Coronary artery (tissue), 2 donors: ENCODE measurements at regions not wholly inside any gene's neighbourhood (a gene's known extent, or its start where the extent isn't known, plus 50 kb on each side); places are given as distances from the start of the nearest gene placed in this dataset.

Source experiments
- DNase-seq: peaks from one replicate; pipeline ENCODE4 v3.0.0-alpha.2; 2017; ENCODE audit warnings: low spot score
- H3K27ac ChIP-seq, 2 donors: fragments of 200-600 bp; sonication (generic); one replicate each; pipeline ENCODE4 v1.5.1; 2016 to 2019
- H3K4me3 ChIP-seq: fragments of 200-600 bp; sonication (generic); 2 replicates; pipeline ENCODE4 v1.5.1; 2016; ENCODE audit warnings: mild to moderate bottlenecking, moderate library complexity
- CTCF ChIP-seq: fragments of 200-600 bp; sonication (generic); IDR thresholded peaks from one replicate; pipeline ENCODE4 v1.5.1; 2019; ENCODE audit warnings: antibody characterized with exemption

DNA sequence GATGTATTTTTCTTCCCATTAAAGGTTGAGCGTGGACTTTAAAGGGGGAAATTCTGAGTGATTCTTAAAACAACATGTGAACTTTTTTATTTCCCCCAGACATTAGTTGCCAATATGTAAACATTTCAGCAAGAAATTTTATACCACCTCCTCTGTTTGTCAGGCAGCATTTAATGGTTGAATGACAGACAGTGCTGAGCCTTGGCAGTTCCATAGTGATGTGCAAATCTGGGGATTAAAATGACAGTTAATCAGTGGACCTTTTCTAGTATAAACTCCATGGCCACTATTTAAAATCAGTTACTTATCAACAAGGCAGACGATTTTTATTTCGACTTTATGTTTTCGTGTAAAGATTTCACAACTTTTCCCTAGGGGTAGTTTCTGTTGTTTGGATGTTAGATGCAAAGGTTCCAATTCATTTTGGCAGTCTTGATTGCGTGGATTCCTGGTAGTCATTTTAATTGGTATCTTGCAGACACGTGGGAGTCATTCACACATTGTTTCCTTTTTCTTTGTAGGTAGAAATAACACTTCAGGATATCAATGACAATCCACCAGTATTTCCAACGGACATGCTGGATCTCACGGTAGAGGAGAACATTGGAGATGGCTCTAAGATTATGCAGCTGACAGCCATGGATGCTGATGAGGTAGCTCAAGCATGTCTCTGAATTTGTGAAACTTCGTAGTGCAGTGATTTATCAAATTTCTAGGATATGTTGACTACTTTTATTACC is 83.7 kb downstream of the FAT4 start:
- no peak overlapping the region for H3K4me3 ChIP-seq
- no peak for DNase-seq
- H3K27ac ChIP-seq: no peak overlapping the region
- no peak for TF ChIP-seq CTCF

- no peak overlapping the region for H3K27ac ChIP-seq
- TF ChIP-seq CTCF: no peak
- no peak overlapping the region for H3K4me3 ChIP-seq
- DNase-seq: no peak
Observed at GRCh38 chr4:125400756-125401155, 86.0 kb downstream of the FAT4 start.

DNA sequence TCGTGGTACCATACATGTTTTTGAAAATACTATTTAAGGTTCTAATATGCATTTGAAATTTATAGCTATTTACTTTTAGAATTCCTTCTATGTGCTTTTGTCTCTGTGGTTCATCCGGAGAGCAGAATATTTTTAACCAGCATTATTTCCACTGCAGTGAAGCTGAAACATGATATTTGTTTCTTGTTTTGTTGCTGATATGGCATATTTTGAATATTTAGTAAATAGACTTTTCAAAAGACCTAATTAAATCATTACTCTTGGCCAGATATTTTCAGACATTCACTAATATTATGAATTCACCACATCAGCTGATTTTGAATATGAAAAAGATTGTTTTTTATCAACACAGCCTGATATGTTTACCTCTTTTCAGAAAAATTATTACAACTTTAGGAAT is 87.0 kb downstream of the FAT4 start:
- TF ChIP-seq CTCF: no peak
- no peak for DNase-seq
- Histone ChIP-seq H3K4me3 (no peak overlapping the region), H3K27ac (no peak overlapping the region)

GRCh38 chr4:125420526-125420925 is 105.8 kb downstream of the FAT4 start:
- no peak for TF ChIP-seq CTCF
- Histone ChIP-seq H3K4me3 (no peak overlapping the region), H3K27ac (no peak overlapping the region)
- DNase-seq: no peak

- TF ChIP-seq CTCF: no peak
- H3K27ac ChIP-seq: no peak overlapping the region
- DNase-seq: no peak
- H3K4me3 ChIP-seq: no peak overlapping the region
Observed at GRCh38 chr4:125421547-125421946, 106.8 kb downstream of the FAT4 start.

DNA sequence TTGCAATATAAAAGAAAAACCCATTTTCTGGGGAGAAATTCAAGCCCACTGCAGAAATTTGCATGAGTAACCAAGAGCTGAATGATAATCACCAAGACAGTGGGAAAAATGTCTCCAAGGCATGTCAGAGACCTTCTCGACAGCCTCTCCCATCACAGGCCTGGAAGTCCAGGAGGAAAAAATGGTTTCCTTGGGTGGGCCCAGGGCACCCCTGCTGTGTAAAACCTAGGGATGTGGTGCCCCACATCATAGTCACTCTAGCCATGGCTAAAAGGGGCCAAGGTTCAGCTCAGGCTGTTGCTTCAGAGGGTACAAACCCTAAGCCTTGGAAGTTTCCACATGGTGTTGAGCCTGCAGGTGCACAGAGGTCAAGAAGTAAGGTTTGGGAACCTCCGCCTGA is 108.4 kb downstream of the FAT4 start:
- TF ChIP-seq CTCF: no peak
- Histone ChIP-seq H3K27ac (no peak overlapping the region), H3K4me3 (no peak overlapping the region)
- DNase-seq: no peak

- TF ChIP-seq CTCF: no peak
- no peak for DNase-seq
Observed at GRCh38 chr4:125428832-125429231, 114.1 kb downstream of the FAT4 start.

More at GRCh38 chr4:125428832-125429231, 114.1 kb downstream of the FAT4 start:
- Histone ChIP-seq H3K27ac (no peak overlapping the region), H3K4me3 (no peak overlapping the region)
